GM21526 (cell line): ENCODE measurements at regions not wholly inside any gene's neighbourhood (a gene's known extent, or its start where the extent isn't known, plus 50 kb on each side); places are given as distances from the start of the nearest gene placed in this dataset.
"Not testable (repeated sequence)": the region's sequence is repeated elsewhere in the genome, so short reads cannot be mapped to it uniquely, and the experiment has no call there.

Experiments used
- ATAC-seq: cut with Tn5 transposase; IDR thresholded peaks from one replicate; pipeline ENCODE4 v1.9.1; 2021; ENCODE audit warnings: moderate library complexity; ENCODE audit not compliant: unreplicated experiment, low FRiP score

DNA sequence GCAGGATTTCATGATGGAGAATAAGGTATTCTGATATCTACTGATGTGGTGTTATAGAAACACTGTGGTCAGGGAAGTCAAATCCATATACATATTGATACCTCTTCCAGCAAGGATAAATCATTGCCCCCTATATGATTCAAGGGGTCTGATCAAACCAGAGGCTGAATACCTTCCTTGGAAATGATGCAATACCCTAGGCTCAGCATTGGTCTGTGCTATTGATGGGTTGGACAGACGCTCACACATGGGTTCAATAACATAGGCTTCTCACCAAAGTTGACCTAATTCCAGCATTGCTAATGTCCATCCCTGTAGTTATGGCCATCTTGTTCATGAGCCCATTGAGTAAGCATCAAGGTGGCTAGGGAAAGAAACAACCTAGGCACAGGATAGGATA is 257.0 kb upstream of the USP24 start:
- ATAC-seq = no peak

DNA sequence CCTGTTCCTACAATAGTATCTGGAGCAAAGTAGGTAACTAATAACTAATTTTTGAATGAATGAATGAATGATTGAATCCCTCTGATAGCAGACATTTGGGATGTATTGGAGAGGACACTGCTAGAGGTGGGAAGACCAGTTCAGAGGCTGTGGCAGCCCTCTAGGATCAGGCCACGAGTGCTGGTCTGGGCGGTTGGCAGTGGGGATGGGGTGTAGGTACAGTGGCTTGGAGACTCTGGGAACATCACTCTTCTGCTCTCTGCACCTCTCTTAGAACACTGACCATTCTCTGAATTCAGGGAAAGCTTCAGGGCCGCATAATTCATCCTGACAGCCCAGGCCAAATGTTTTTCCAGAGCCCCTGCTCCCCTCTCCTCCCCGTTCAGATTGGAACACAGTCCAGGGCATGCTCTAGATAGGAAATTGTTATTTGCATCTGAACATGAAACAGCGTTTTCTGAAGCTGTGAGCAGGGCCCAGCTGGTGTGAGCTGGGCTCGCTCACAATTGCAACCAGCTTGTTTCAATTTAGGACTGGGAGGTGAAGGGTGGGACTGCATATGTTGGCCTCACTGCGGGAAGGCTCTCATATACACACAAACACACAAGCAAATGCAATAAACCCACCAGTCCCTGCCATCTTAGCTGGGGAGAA is 253.1 kb upstream of the USP24 start:
- ATAC-seq = no peak

- no peak for ATAC-seq
These were observed 251.8 kb upstream of the USP24 start for GRCh38 chr1:55466921-55467320.

DNA sequence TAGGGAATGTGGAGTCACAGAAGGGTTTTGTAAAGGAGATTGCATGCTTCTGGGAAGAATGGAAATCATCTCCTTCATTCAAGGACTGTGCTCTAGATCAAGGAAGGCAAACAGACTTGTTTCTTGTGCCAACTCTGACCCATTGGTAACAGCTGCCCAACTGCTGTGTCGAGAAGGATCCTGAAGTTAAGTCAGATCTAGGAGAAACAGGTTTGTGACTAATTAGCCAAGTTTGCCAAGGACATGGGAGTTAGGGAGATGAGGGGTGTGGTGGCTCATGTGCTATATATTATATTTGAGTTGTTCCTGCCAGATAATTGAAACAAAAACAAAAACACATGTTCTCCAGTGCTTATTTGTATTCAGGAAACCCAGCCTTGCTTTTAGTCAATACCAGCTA is 251.2 kb upstream of the USP24 start:
- no peak for ATAC-seq

GRCh38 chr1:55464550-55464949 is 249.4 kb upstream of the USP24 start:
- no peak for ATAC-seq

DNA sequence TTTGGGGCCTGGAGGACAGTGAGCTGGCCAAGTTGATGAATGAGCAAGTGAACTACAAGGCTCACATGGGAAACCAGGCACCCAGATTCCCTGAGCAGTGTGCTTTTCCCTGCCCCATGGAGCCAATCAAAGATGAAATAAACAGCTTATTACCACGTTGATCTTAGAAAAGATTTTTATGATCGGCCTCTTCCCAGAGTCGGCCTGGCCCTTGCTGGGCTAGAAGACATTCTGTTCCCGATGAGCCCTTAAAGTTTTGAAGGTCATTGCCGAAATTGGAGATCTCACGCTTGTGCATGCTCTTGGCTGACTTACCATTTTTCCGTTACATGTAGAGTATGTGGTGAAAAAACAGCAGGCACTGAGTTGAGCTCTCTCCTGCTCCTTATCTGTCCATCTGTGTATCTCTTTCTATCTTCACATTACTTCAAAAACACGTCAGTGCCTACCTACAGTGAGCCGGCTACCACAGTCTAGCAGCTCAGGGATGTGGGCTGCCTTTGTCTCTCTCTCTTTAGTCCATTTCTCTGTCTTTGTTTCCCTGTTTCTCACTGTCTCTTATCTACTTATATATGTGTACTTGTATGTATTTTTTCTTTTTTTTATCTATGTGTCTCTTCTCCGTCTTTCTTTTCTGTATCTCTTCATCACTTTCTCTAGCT is 248.8 kb upstream of the USP24 start:
- no peak for ATAC-seq

- no peak for ATAC-seq
These were observed 242.7 kb upstream of the USP24 start for GRCh38 chr1:55457874-55458273.

DNA sequence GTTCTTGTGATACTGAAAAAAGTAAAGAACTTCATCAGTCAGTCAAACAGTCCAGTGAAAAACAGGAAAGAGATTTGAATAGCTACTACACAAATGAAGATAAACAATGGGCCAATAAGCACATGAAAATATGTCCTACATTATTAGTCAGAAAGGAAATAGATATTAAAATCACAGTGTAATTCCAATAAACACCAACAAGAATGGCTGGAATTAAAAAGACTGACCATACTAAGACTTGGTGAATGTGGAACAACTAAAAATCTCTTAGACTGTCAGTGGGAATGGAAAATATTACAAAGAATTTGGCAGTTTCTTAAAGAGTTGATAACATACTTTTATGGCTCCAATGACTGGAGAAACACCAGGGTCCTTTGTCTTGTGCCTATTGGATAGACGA is 241.8 kb upstream of the USP24 start:
- no peak for ATAC-seq

DNA sequence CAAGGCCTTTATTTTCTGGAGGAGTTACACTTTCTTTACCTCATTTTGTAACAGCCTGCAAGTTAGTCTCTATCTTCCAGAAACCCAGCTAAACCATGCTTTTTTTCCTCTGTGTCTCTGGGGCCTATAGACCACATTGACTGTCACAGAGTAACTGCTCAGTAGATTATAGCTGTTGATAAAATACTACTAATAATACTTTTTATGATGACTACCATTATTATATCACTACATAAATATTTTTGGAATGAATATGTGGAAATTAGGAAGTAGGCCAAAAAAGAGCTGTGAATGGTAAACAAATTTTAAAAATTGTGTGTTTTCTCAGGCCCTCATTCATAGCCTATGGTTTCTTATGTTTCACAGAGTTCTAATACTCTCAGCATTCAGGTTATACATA is 233.1 kb upstream of the USP24 start:
- ATAC-seq = no peak

- no peak for ATAC-seq
These were observed 232.3 kb upstream of the USP24 start for GRCh38 chr1:55447488-55447887.

DNA sequence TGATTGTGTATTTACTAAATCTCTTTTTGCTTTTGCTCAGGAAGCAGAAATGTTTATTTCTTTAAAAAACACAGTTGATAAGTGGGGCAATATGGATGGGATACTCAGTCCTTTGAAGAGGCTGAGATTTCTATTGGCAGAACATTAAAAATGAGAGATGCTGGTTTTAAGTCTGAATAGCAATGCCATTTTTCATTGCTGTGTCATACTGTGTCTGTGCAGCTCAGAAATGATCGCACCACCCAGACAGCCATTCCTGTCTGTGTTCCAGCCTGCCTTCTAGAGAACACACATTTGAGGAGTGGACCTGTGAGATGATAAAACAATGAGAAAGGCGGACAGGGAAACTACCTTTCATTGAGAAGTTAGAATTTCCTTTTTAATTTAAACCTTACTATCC is 231.2 kb upstream of the USP24 start:
- ATAC-seq = no peak

DNA sequence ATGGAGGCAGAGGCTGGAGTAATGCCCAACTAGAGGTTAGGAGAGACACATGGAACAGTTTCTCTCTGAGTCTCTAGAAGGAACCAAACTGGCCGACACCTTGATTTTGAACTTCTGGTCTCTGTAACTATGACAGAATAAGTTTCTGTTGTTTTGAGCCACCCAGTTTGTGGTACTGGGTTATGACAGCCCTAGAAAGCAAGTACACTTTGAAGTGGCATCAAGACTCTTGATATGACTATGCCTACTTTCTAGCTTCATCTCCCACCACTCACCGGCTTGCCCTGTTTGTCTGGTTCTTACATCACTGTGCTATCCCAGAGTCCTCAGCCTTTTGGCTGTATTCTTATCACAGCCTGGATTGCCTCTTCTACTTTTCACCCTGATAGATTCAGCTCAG is 230.3 kb upstream of the USP24 start:
- ATAC-seq = no peak

DNA sequence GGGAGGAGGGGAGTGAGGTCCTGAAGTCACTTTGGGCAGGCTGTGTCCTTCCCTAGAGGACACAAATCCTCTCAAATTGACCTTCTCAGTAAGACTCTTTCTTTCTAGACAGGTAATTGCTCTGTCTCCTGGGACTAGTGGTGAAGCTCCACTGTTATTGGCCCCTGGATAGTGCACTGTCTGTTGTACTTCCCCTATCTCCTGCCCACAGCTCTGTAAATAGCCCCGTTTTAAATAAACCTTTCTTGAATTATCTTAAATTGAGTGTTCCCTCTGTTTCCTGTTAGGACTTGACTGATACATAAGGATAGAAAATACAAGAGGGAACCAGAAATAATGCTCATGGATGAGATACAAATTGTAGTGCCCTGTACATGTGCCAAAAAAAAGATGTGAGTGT is 229.5 kb upstream of the USP24 start:
- ATAC-seq = no peak

- ATAC-seq = no peak
These were observed 228.2 kb upstream of the USP24 start for GRCh38 chr1:55443175-55443915.

GRCh38 chr1:55441489-55441888 is 226.3 kb upstream of the USP24 start:
- ATAC-seq = no peak

DNA sequence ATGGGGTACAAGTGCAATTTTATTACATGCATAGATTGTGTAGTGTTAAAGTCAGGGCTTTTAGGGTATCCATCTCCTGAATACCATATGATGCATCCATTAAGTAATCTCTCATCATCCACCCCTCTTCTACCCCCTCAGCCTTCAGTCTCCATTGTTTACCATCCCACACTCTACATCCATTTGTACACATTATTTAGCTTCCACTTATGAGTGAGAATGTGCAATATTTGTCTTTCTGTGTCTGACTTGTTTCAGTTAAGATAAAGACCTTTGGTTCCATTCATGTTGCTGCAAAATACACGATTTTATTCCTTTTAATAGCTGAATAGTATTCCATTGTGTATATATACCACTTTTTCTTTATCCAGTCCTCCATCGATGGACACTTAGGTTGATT is 222.5 kb upstream of the USP24 start:
- no peak for ATAC-seq

- ATAC-seq = not testable (repeated sequence)
These were observed 215.6 kb upstream of the USP24 start for GRCh38 chr1:55430720-55431119.

- ATAC-seq = not testable (repeated sequence)
These were observed 215.0 kb upstream of the USP24 start for GRCh38 chr1:55430206-55430605.

DNA sequence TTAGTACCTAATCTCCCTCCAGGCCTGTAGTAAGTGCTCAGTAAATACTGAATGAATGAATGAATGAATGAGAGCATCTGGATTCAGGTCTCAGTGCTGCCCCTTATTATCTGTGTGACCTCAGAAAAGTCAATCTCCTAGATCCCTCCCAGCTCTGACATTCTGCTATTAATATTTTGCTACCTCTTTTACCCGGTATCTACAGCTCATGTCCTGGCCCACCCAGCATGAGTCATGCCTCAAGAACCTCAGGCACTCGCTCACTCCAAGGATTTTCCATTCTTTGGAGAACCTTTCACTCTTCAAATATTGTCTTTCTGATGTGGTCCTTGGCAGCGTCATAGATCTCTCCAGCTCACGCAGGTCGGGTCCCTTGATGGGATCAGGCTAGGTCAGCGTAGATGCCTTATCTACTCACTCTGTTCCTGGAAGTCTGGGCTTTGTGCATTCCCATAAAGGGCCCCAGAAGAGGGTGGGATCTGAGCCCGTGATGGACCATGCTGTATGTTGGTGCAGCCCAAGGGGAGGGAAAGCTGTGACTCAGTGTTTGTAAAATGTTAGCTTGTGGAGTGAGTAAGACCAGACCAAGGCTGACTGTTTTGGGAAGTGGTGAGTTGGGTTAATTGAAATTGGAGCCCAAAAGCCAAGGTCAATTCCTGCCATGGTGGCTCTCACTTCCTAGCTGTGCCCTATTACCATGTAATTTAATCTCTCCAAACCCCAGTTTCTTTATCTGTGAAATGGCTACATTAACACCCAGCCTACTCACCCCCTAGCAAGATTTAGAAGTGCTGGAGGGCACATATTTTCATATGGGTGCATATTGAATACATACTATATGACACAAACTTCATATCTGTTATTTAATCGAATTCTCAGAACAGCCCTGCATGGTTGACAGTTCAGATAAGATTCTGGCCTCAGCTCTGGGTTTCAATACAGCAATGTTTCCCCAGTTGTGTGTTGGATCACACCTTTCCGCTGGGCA is 214.1 kb upstream of the USP24 start:
- no peak for ATAC-seq

DNA sequence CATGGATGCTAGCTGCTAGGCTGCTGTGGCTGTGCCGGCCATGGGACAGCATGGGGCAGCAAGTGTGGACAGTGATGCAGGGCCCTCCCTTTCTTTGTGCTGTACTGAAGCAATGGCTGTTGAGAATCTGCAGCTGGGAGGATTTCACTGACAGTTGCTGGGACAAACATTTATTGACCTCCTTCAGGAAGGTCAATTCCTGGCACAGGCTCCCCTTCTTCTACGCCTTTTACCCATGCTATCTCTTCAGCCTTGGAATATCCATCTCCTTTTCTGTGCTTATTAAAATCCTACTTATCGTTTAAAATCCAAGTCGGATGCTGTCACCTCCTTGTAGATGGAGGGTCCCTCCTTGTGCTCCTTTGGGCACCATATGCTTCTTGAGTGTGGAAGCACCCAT is 213.1 kb upstream of the USP24 start:
- ATAC-seq = no peak

DNA sequence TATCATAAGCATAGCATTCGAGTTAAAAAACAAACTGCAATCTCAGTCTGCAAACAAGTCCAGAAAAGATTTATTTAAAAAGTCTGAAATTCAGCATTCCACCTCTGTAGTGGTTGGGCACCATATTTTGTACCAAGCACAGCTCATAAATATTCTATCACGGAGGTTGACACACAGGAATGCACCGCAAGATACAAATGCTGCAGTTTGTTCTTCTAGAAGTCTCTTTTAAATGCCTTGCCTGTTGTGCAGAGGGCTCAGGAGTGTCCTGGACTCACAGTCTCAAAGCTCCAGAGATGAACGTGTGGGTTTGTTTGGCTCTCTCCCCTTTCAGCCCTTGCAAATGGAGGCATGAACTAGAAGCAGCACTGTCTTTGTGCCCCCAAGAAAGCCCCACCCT is 212.4 kb upstream of the USP24 start:
- no peak for ATAC-seq
